ENCODE measurements at regions not wholly inside any gene's neighbourhood (a gene's known extent, or its start where the extent isn't known, plus 50 kb on each side); places are given as distances from the start of the nearest gene placed in this dataset.

DNA sequence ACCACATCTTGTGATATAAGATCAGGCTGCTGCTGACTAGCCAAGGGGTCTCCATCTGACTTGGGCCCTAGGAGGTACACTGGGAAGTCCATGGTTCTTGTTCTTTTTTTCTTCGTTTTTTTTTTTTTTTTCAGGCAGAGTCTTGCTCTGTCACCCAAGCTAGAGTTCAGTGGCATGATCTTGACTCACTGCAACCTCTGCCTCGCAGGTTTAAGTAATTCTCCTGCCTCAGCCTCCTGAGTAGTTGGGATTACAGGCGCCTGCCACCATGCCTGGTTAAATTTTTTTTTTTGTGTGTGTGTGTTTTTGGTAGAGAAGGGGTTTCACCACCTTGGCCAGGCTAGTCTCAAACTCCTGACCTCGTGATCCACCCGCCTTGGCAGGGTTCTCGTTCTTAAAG lies 178.2 kb downstream of the RMST start:
- Histone ChIP-seq H4K20me1 (ENCODE audit: control insufficient read depth, insufficient read depth, low read depth, low read length) (no peaks in the 10 kb centered on the region), H3K36me3 (ENCODE audit: control insufficient read depth, low read length) (no peaks in the 10 kb centered on the region), H3K9me2 (replicated peaks; ENCODE audit: control insufficient read depth, low read length) (no peaks in the 10 kb centered on the region), H3K27me3 (ENCODE audit: control insufficient read depth, low read length) (no peaks in the 10 kb centered on the region), H3K9me3 (ENCODE audit: control insufficient read depth, insufficient read depth, low read length) (no peaks in the 10 kb centered on the region), H3K79me2 (ENCODE audit: control insufficient read depth, low read length) (no peaks in the 10 kb centered on the region), H3K4me1 (ENCODE audit: control insufficient read depth, low read length) (no peaks in the 10 kb centered on the region), H3K4me3 (ENCODE audit: low read length) (no peak overlapping the region), H3F3A (ENCODE audit: control insufficient read depth, insufficient read depth) (no peaks in the 10 kb centered on the region), H3K4me2 (ENCODE audit: low read length) (no peak overlapping the region), H3K27ac (ENCODE audit: low read depth, low read length) (no peak overlapping the region)
- TF ChIP-seq, protein P1, sequence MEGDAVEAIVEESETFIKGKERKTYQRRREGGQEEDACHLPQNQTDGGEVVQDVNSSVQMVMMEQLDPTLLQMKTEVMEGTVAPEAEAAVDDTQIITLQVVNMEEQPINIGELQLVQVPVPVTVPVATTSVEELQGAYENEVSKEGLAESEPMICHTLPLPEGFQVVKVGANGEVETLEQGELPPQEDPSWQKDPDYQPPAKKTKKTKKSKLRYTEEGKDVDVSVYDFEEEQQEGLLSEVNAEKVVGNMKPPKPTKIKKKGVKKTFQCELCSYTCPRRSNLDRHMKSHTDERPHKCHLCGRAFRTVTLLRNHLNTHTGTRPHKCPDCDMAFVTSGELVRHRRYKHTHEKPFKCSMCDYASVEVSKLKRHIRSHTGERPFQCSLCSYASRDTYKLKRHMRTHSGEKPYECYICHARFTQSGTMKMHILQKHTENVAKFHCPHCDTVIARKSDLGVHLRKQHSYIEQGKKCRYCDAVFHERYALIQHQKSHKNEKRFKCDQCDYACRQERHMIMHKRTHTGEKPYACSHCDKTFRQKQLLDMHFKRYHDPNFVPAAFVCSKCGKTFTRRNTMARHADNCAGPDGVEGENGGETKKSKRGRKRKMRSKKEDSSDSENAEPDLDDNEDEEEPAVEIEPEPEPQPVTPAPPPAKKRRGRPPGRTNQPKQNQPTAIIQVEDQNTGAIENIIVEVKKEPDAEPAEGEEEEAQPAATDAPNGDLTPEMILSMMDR (IDR thresholded peaks at IDR 0.05; ENCODE audit: low read depth, low read length, poor library complexity, severe bottlenecking): no peak
- TF ChIP-seq EZH2phosphoT487 (IDR thresholded peaks at IDR 0.05; ENCODE audit: borderline replicate concordance, low read length): no peak

DNA sequence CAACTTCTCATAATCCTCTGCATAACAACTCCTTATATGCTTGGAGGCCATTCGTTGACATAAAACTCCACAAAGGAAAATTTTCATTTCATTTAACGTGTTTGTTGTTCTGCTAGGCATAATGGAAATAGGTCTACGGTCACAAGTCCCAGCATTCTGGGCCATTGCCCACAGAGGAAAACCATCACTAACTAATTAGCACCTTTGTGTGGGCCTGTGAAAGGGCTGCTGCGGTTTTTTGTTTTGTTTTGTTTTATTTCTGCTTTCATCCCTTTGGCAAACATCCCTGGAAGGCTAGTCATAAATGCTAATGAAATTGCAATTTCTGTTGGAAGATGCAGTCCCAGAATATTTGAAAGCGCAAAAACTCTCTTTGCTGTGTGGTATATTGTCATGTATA lies 180.3 kb downstream of the RMST start:
- Histone ChIP-seq H3K9me3 (ENCODE audit: control insufficient read depth, insufficient read depth, low read length) (no peaks in the 10 kb centered on the region), H3K9me2 (replicated peaks; ENCODE audit: control insufficient read depth, low read length) (no peaks in the 10 kb centered on the region), H4K20me1 (ENCODE audit: control insufficient read depth, insufficient read depth, low read depth, low read length) (no peaks in the 10 kb centered on the region), H3F3A (ENCODE audit: control insufficient read depth, insufficient read depth) (no peaks in the 10 kb centered on the region), H3K27ac (ENCODE audit: low read depth, low read length) (no peak overlapping the region), H3K36me3 (ENCODE audit: control insufficient read depth, low read length) (no peaks in the 10 kb centered on the region), H3K4me1 (ENCODE audit: control insufficient read depth, low read length) (no peaks in the 10 kb centered on the region), H3K4me3 (ENCODE audit: low read length) (no peak overlapping the region), H3K27me3 (ENCODE audit: control insufficient read depth, low read length) (no peaks in the 10 kb centered on the region), H3K79me2 (ENCODE audit: control insufficient read depth, low read length) (no peaks in the 10 kb centered on the region), H3K4me2 (ENCODE audit: low read length) (no peak overlapping the region)
- no peak for TF ChIP-seq EZH2phosphoT487 (IDR thresholded peaks at IDR 0.05; ENCODE audit: borderline replicate concordance, low read length)
- TF ChIP-seq, protein P1 (IDR thresholded peaks at IDR 0.05; ENCODE audit: low read depth, low read length, poor library complexity, severe bottlenecking): no peak

DNA sequence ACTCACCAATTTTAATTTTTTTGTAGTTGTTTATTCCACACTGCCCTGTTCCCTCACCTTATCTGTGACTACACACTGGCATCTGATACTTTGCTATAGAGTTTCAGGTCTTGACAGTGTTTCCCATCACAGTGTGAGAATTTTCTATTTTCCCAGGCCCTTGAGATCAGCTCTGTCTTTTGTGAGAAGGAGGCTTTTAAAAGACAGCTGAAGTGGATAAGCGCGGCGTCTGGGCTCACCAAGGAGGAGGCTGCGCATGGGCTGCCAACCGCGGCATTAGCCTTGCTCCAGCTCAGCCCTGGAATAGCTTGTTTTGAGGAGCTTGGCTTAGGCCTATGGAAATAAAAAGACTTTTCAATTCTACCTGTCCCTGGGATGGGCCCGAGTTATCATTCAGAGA lies 181.3 kb downstream of the RMST start:
- Histone ChIP-seq H3K4me2 (ENCODE audit: low read length) (no peak overlapping the region), H4K20me1 (ENCODE audit: control insufficient read depth, insufficient read depth, low read depth, low read length) (no peaks in the 10 kb centered on the region), H3K36me3 (ENCODE audit: control insufficient read depth, low read length) (no peaks in the 10 kb centered on the region), H3K9me2 (replicated peaks; ENCODE audit: control insufficient read depth, low read length) (no peaks in the 10 kb centered on the region), H3K9me3 (ENCODE audit: control insufficient read depth, insufficient read depth, low read length) (no peaks in the 10 kb centered on the region), H3K79me2 (ENCODE audit: control insufficient read depth, low read length) (no peaks in the 10 kb centered on the region), H3K4me3 (ENCODE audit: low read length) (no peak overlapping the region), H3K27ac (ENCODE audit: low read depth, low read length) (no peak overlapping the region), H3F3A (ENCODE audit: control insufficient read depth, insufficient read depth) (no peaks in the 10 kb centered on the region), H3K4me1 (ENCODE audit: control insufficient read depth, low read length) (no peaks in the 10 kb centered on the region), H3K27me3 (ENCODE audit: control insufficient read depth, low read length) (no peaks in the 10 kb centered on the region)
- TF ChIP-seq, protein P1 (IDR thresholded peaks at IDR 0.05; ENCODE audit: low read depth, low read length, poor library complexity, severe bottlenecking): no peak
- TF ChIP-seq EZH2phosphoT487 (IDR thresholded peaks at IDR 0.05; ENCODE audit: borderline replicate concordance, low read length): no peak

DNA sequence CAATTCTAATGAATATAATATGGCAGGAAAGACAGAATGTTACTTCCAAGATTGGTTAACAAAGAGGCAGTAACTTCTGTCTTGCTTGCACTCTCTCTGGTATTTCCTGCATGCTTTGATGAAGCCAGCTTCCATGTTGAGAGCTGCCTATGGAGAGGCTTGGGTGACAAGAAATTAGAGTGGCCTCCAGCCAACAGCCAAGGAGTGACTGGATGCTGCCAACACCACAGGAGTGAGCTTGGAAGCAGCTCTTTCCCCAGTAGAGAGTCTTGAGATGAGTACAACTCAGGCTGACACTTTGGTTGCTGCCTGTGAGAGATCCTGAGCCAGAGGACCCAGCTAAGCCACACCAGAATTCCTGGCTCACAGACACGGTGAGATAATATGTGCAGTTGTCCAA lies 183.1 kb downstream of the RMST start:
- no peaks in the 10 kb centered on the region for H4K20me1 ChIP-seq (ENCODE audit: control insufficient read depth, insufficient read depth, low read depth, low read length)

More for the DNA sequence above, 183.1 kb downstream of the RMST start:
- Histone ChIP-seq H3F3A (ENCODE audit: control insufficient read depth, insufficient read depth) (no peaks in the 10 kb centered on the region), H3K27me3 (ENCODE audit: control insufficient read depth, low read length) (no peaks in the 10 kb centered on the region), H3K9me2 (replicated peaks; ENCODE audit: control insufficient read depth, low read length) (no peaks in the 10 kb centered on the region), H3K27ac (ENCODE audit: low read depth, low read length) (no peak overlapping the region), H3K4me3 (ENCODE audit: low read length) (no peak overlapping the region), H3K4me1 (ENCODE audit: control insufficient read depth, low read length) (no peaks in the 10 kb centered on the region), H3K79me2 (ENCODE audit: control insufficient read depth, low read length) (no peaks in the 10 kb centered on the region), H3K4me2 (ENCODE audit: low read length) (no peak overlapping the region), H3K9me3 (ENCODE audit: control insufficient read depth, insufficient read depth, low read length) (no peaks in the 10 kb centered on the region), H3K36me3 (ENCODE audit: control insufficient read depth, low read length) (no peaks in the 10 kb centered on the region)
- TF ChIP-seq, protein P1 (IDR thresholded peaks at IDR 0.05; ENCODE audit: low read depth, low read length, poor library complexity, severe bottlenecking): no peak
- no peak for TF ChIP-seq EZH2phosphoT487 (IDR thresholded peaks at IDR 0.05; ENCODE audit: borderline replicate concordance, low read length)

Data from DOHH2 (cell line).